DND-41 (cell line): ENCODE measurements at regions not wholly inside any gene's neighbourhood (a gene's known extent, or its start where the extent isn't known, plus 50 kb on each side); places are given as distances from the start of the nearest gene placed in this dataset.

Source experiments
- EZH2 ChIP-seq: IDR thresholded peaks from 3 replicates; pipeline ENCODE4 v1.6.1; 2012; ENCODE audit warnings: borderline replicate concordance, low read depth, mild to moderate bottlenecking, moderate library complexity, low read length, inconsistent platforms; ENCODE audit not compliant: severe bottlenecking
- TF ChIP-seq, protein P1 (sequence below): IDR thresholded peaks from 2 replicates; pipeline ENCODE4 v1.5.1; 2012; ENCODE audit warnings: borderline replicate concordance, low read length, moderate library complexity, mild to moderate bottlenecking; ENCODE audit not compliant: poor library complexity, severe bottlenecking; ENCODE audit errors: extremely low read depth

DNA sequence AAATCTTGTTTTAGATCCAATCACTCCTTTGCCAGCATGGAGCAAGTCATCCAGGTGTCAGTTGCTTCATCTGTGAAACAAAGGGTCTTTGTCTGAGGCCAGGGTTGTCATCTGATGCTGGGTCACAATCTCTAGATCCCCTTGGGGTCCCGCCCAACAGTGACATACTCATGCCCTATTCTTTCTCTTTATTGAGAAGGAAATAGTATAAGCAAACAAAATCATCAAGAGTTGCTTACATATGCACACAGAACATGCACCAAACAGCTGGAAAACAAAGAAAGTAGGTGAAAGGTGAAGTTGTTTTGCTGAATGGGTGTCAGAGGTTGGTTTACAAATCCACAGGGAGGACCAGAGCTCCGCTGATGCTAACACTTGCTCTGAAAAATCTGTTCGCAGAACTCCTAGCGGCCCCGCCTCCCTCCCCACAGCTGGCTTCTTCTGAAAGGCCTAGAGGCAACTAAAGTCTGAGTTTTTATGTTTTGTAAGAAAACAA is 106.1 kb upstream of the SLC44A1 start:
- TF ChIP-seq, protein P1, sequence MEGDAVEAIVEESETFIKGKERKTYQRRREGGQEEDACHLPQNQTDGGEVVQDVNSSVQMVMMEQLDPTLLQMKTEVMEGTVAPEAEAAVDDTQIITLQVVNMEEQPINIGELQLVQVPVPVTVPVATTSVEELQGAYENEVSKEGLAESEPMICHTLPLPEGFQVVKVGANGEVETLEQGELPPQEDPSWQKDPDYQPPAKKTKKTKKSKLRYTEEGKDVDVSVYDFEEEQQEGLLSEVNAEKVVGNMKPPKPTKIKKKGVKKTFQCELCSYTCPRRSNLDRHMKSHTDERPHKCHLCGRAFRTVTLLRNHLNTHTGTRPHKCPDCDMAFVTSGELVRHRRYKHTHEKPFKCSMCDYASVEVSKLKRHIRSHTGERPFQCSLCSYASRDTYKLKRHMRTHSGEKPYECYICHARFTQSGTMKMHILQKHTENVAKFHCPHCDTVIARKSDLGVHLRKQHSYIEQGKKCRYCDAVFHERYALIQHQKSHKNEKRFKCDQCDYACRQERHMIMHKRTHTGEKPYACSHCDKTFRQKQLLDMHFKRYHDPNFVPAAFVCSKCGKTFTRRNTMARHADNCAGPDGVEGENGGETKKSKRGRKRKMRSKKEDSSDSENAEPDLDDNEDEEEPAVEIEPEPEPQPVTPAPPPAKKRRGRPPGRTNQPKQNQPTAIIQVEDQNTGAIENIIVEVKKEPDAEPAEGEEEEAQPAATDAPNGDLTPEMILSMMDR: no peak
- TF ChIP-seq EZH2: no peak
